Hindlimb muscle (tissue), 1 donor: ENCODE measurements at regions not wholly inside any gene's neighbourhood (a gene's known extent, or its start where the extent isn't known, plus 50 kb on each side); places are given as distances from the start of the nearest gene placed in this dataset.
A peak's percentile ranks its signal among the peaks of the same experiment; 100 is the strongest.

Experiments
- DNase-seq: peaks from one replicate; pipeline ENCODE4 v3.0.0-alpha.2; 2013

GRCh38 chr1:225707824-225708223 lies 54.9 kb upstream of the ENAH start:
- no peak for DNase-seq

DNA sequence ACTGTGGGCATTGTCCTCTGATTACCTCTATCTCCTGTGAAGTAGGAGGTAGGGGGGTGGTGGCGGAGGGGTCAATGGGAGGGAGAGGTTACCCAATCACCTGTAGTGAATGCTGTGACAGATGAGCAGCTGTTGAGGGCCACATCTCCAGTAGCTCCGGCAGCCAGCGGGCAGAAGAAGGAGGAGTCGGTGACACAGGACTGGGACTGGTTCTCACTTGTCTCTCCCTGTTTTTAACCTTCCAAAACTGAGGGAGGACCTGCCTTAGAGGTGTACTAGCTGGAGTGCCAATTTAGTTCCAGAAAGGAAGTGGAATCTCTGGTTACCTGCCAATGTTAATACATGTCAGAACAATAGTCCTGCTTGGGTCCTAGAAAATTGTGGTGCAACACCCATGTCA lies 56.2 kb upstream of the ENAH start:
- no peak for DNase-seq

DNA sequence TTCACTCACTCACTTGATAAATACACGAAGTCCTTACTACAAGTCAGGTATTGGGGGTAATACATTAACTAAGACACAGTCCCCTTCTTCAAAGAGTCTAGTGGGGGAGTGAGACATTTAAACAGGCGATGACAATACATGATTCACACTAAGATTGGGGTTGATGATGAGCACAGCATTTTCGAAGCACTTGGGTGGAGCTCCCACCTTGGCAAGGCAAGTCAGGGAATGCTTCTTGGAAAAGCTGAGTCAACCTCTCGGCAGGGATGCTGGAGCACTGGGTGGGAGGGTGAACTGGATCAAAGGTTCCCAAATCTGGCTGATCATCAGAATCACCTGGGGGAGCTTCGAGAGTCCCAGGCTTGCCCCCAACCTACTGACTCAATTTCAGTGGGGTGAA lies 57.9 kb upstream of the ENAH start:
- DNase-seq = peak; percentile 54

DNA sequence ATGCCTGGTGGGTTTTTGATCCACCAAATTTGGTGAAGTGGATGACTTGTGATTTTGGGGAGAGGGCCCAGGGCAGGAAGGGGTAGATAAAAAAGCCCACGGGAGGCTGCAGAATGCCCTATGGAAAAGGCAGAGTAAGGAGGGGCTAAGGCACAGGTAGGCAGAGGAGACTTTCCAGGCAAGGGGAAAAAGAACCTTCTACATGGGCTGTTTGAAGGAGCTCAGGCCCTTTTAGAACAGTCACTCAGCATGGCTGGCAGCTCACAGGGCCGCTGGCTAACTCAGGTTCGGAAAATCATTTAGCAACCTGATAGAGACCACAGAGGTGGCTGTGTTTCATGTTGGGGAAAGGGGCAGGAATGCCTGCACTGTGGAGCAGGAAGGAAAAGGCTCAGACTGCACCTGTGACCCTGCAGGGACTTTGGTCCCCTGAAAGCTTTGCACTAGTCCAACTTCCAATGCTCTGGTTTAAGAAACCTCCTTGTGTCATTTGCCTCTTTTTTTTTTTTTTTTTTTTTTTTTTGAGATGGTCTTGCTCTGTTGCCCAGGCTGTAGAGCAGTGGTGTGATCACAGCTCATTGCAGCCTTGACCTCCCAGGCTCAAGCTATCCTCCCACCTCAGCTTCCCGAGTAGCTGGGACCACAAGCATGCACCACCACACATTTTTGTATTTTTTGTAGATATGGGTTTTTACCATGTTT lies 58.5 kb upstream of the ENAH start:
- no peak for DNase-seq

DNA sequence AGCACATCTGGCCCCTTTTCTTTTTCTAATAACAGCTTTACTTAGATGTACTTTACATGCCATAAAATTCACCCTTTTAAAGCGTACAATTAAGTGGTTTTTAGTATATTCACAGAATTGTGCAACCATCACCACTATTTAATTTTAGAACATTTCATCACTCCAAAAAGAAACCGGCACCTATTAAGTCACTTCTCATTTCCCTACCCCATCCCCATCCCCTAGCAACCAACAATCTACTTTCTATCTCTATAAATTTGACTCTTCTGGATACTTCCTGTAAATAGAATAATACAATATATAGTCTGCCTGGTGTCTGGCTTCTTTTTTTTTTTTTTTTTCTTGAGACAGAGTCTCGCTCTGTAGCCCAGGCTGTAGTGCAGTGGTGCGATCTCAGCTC lies 59.5 kb upstream of the ENAH start:
- DNase-seq = no peak

DNA sequence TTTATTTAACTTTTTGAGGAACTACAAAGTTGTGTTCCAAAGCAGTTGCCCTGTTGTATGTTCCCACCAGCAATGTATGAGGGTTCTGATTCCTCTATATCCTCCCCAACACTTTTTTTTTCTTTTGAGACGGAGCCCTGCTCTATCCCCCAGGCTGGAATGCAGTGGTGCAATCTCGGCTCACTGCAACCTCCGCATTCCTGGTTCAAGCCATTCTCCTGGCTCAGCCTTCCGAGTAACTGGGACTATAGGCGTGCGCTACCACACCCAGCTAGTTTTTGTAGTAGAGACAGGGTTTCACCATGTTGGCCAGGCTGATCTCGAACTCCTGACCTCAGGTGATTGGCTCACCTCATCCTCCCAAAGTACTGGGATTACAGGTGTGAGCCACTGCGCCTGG lies 60.4 kb upstream of the ENAH start:
- DNase-seq = no peak

DNA sequence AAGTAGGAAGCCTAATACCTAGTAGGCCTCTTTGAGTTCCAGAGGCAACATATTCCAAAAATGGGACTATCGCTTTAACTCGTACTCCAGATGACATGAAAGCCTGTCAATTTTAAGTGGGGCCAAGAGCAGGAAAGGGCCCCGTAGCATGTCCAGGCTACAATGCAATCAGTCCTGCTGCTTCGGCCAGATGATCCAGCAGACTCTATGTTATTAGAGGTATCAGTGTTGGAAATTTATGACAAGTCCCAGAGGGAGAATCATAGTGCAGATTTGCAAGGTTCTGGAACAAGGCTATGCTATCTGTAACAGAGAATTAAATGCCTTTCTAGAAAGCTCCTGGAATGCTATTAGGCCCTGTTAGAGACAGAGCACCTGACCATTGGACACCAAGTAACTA lies 56.7 kb upstream of the SRP9 start:
- no peak for DNase-seq

GRCh38 chr1:225724251-225724650 lies 53.4 kb upstream of the SRP9 start:
- DNase-seq = no peak
